ENCODE measurements at regions not wholly inside any gene's neighbourhood (a gene's known extent, or its start where the extent isn't known, plus 50 kb on each side); places are given as distances from the start of the nearest gene placed in this dataset.

- in situ Hi-C loops (cut with MboI; ENCODE audit: low pct_unique_long_range_greater_than_20kb, low sequenced_read_pairs) = no loop called here
Observed at GRCh38 chr18:41144441-41144840, 810.6 kb upstream of the PIK3C3 start.

GRCh38 chr18:41140506-41140905, 814.5 kb upstream of the PIK3C3 start:
- in situ Hi-C loops (cut with MboI; ENCODE audit: low pct_unique_long_range_greater_than_20kb, low sequenced_read_pairs) = no loop called here
- no peak for DNase-seq

More at GRCh38 chr18:41144441-41144840, 810.6 kb upstream of the PIK3C3 start:
- DNase-seq = no peak

- no peak for DNase-seq
- in situ Hi-C loops (cut with MboI; ENCODE audit: low pct_unique_long_range_greater_than_20kb, low sequenced_read_pairs) = no loop called here
Observed at GRCh38 chr18:41135146-41135545, 819.9 kb upstream of the PIK3C3 start.

- in situ Hi-C loops (cut with MboI; ENCODE audit: low pct_unique_long_range_greater_than_20kb, low sequenced_read_pairs) = no loop called here
- DNase-seq = no peak
Observed at GRCh38 chr18:41134426-41134825, 820.6 kb upstream of the PIK3C3 start.

GRCh38 chr18:41131050-41131449, 824.0 kb upstream of the PIK3C3 start:
- no peak for DNase-seq
- in situ Hi-C loops (cut with MboI; ENCODE audit: low pct_unique_long_range_greater_than_20kb, low sequenced_read_pairs) = no loop called here

GRCh38 chr18:41128545-41128944, 826.5 kb upstream of the PIK3C3 start:
- no peak for DNase-seq

GRCh38 chr18:41128126-41128525, 826.9 kb upstream of the PIK3C3 start:
- in situ Hi-C loops (cut with MboI; ENCODE audit: low pct_unique_long_range_greater_than_20kb, low sequenced_read_pairs) = no loop called here
- no peak for DNase-seq

More at GRCh38 chr18:41128545-41128944, 826.5 kb upstream of the PIK3C3 start:
- in situ Hi-C loops (cut with MboI; ENCODE audit: low pct_unique_long_range_greater_than_20kb, low sequenced_read_pairs) = no loop called here

- no peak for DNase-seq
- in situ Hi-C loops (cut with MboI; ENCODE audit: low pct_unique_long_range_greater_than_20kb, low sequenced_read_pairs) = no loop called here
Observed at GRCh38 chr18:41126541-41127235, 828.3 kb upstream of the PIK3C3 start.

GRCh38 chr18:41121116-41121826, 833.8 kb upstream of the PIK3C3 start:
- in situ Hi-C loops (cut with MboI; ENCODE audit: low pct_unique_long_range_greater_than_20kb, low sequenced_read_pairs) = no loop called here
- no peak for DNase-seq

- DNase-seq = no peak
- in situ Hi-C loops (cut with MboI; ENCODE audit: low pct_unique_long_range_greater_than_20kb, low sequenced_read_pairs) = no loop called here
Observed at GRCh38 chr18:41119031-41119430, 836.0 kb upstream of the PIK3C3 start.

- DNase-seq = no peak
- in situ Hi-C loops (cut with MboI; ENCODE audit: low pct_unique_long_range_greater_than_20kb, low sequenced_read_pairs) = no loop called here
Observed at GRCh38 chr18:41113885-41114482, 841.0 kb upstream of the PIK3C3 start.

GRCh38 chr18:41099451-41099850, 855.6 kb upstream of the PIK3C3 start:
- in situ Hi-C loops (cut with MboI; ENCODE audit: low pct_unique_long_range_greater_than_20kb, low sequenced_read_pairs) = no loop called here
- no peak for DNase-seq

GRCh38 chr18:41096504-41096903, 858.5 kb upstream of the PIK3C3 start:
- in situ Hi-C loops (cut with MboI; ENCODE audit: low pct_unique_long_range_greater_than_20kb, low sequenced_read_pairs) = no loop called here
- DNase-seq = no peak

GRCh38 chr18:41077076-41077475, 878.0 kb upstream of the PIK3C3 start:
- in situ Hi-C loops (cut with MboI; ENCODE audit: low pct_unique_long_range_greater_than_20kb, low sequenced_read_pairs) = no loop called here

GRCh38 chr18:41075212-41075611, 879.8 kb upstream of the PIK3C3 start:
- in situ Hi-C loops (cut with MboI; ENCODE audit: low pct_unique_long_range_greater_than_20kb, low sequenced_read_pairs) = no loop called here
- no peak for DNase-seq

More at GRCh38 chr18:41077076-41077475, 878.0 kb upstream of the PIK3C3 start:
- no peak for DNase-seq

GRCh38 chr18:41073372-41073954, 881.6 kb upstream of the PIK3C3 start:
- DNase-seq = no peak
- in situ Hi-C loops (cut with MboI; ENCODE audit: low pct_unique_long_range_greater_than_20kb, low sequenced_read_pairs) = no loop called here

- DNase-seq = no peak
- in situ Hi-C loops (cut with MboI; ENCODE audit: low pct_unique_long_range_greater_than_20kb, low sequenced_read_pairs) = no loop called here
Observed at GRCh38 chr18:41072946-41073345, 882.1 kb upstream of the PIK3C3 start.

GRCh38 chr18:41071826-41072225, 883.2 kb upstream of the PIK3C3 start:
- DNase-seq = no peak
- in situ Hi-C loops (cut with MboI; ENCODE audit: low pct_unique_long_range_greater_than_20kb, low sequenced_read_pairs) = no loop called here

- DNase-seq = no peak
- in situ Hi-C loops (cut with MboI; ENCODE audit: low pct_unique_long_range_greater_than_20kb, low sequenced_read_pairs) = no loop called here
Observed at GRCh38 chr18:41069167-41069566, 885.9 kb upstream of the PIK3C3 start.

- no peak for DNase-seq
- in situ Hi-C loops (cut with MboI; ENCODE audit: low pct_unique_long_range_greater_than_20kb, low sequenced_read_pairs) = no loop called here
Observed at GRCh38 chr18:41064916-41065315, 890.1 kb upstream of the PIK3C3 start.
